ENCODE measurements at regions not wholly inside any gene's neighbourhood (a gene's known extent, or its start where the extent isn't known, plus 50 kb on each side); places are given as distances from the start of the nearest gene placed in this dataset.
"Not testable (repeated sequence)": the region's sequence is repeated elsewhere in the genome, so short reads cannot be mapped to it uniquely, and the experiment has no call there.

DNA sequence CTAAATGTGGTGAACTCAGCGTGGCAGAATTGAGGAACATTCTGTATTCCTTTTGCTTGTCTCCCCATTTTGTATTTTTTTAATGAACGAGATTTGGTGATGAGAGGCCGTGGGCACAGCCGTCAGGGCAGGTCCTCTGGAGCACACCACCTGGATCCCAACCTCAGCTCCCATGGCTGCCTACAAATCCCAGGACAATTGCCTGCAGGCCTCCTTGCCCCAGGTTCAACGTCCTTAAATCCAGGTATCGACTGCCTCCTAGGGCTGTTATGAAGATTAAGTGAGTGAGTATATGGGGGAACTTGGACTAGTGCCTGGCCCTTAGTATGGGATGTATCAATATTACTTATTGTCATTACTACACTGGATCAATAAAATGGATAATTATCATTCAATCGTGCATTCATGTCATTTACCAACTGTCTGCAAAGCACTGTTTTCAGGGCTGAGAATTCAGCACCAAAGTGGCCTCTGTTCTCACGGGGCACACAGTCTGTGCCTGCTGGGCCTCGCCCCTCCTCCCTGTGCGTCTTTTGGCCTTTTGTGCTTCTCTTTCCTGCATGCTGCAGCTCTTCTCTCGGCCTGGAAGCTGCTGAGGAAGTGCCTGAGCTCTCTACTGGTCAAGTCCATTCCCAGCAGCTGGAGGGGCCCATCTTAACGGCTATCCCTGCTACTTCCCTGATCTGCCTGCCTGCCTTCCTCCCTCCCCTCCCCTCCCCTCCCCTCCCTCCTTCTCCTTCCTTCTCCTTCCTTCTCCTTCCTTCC, 1343.7 kb downstream of the BRD1 start:
- Mint-ChIP-seq H3K36me3 (ENCODE audit: low read depth) (no peaks in the 10 kb centered on the region), H3K27me3 (ENCODE audit: low read depth) (peaks cover 33% of the 10 kb centered on the region), H3K9me3 (no peaks in the 10 kb centered on the region), H3K27ac (no peak overlapping the region), H3K4me3 (no peak overlapping the region), H3K4me1 (ENCODE audit: low read depth) (no peaks in the 10 kb centered on the region)
- intact Hi-C loops (cut with micrococcal nuclease) = no loop called here
- DNase-seq = no peak
- CTCF ChIA-PET = no interaction called here

DNA sequence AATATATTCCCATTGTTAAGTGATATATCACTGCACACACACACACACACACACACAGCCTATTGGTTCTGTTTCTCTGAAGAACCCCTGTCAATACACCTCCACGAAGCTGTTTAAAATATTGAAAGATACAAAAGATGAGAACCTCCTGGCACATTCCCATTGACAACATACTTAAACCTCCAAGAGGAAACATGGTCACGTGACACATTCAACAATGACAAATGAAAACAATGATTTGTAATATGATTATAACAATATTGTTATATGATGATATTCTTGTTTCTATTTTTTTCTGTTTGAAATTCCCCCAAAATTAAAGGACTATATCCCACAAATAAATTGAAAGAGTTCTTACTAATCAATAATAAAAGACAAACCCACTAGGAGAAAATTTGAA, 1344.9 kb downstream of the BRD1 start:
- no peak overlapping the region for H3K27ac Mint-ChIP-seq
- CTCF ChIA-PET = no interaction called here
- H3K4me1 Mint-ChIP-seq (ENCODE audit: low read depth) = no peaks in the 10 kb centered on the region
- no peak overlapping the region for H3K4me3 Mint-ChIP-seq
- no peaks in the 10 kb centered on the region for H3K9me3 Mint-ChIP-seq
- H3K36me3 Mint-ChIP-seq (ENCODE audit: low read depth) = no peaks in the 10 kb centered on the region
- peaks cover 22% of the 10 kb centered on the region for H3K27me3 Mint-ChIP-seq (ENCODE audit: low read depth)
- no peak for DNase-seq
- intact Hi-C loops (cut with micrococcal nuclease) = no loop called here

DNA sequence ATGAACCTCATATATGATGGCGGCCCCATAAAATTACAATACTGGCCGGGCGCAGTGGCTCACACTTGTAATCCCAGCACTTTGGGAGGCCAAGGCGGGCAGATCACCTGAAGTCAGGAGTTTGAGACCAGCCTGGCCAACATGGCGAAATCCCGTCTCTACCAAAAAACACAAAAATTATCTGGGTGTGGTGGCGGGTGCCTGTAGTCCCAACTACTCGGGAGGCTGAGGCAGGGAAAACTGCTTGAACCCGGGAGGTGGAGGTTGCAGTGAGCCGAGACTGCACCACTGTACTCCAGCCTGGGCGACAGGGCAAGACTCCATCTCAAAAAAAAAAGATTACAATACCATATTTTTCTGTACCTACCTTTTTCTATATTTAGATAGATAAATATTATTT, 1345.5 kb downstream of the BRD1 start:
- intact Hi-C loops (cut with micrococcal nuclease); H3K4me1 Mint-ChIP-seq (ENCODE audit: low read depth); DNase-seq: not testable (repeated sequence)

DNA sequence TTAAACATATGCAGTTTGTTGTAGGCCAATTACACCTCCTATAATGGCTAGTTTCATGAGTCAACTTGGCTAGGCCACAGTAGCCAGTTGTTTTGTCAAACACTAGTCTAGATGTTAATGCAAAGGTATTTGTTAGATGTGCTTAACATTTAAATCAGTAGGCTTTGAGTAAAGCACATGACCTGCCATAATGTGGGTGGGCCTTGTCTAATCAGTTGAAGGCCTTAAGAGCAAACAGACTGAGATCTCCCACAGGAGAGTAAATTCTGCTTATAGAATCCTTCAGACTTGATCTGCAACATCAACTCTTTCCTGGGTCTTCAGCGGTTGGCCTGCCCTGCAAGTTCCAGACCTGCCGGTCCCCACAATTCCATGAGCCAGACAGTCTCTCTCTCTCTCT, 1345.9 kb downstream of the BRD1 start:
- Mint-ChIP-seq H3K36me3 (ENCODE audit: low read depth) (no peaks in the 10 kb centered on the region), H3K9me3 (no peaks in the 10 kb centered on the region), H3K4me3 (no peak overlapping the region), H3K4me1 (ENCODE audit: low read depth) (no peaks in the 10 kb centered on the region), H3K27ac (no peak overlapping the region), H3K27me3 (ENCODE audit: low read depth) (peaks cover 14% of the 10 kb centered on the region)
- intact Hi-C loops (cut with micrococcal nuclease) = no loop called here
- DNase-seq = no peak
- CTCF ChIA-PET = no interaction called here

More for the DNA sequence above, 1345.5 kb downstream of the BRD1 start:
- H3K36me3 Mint-ChIP-seq (ENCODE audit: low read depth); H3K27ac Mint-ChIP-seq; CTCF ChIA-PET; H3K4me3 Mint-ChIP-seq; H3K9me3 Mint-ChIP-seq: not testable (repeated sequence)
- peaks cover 18% of the 10 kb centered on the region for H3K27me3 Mint-ChIP-seq (ENCODE audit: low read depth)

GRCh38 chr22:48478529-48479265, 1349.0 kb downstream of the BRD1 start:
- H3K27me3 Mint-ChIP-seq (ENCODE audit: low read depth) = peaks cover 5% of the 10 kb centered on the region
- H3K4me3 Mint-ChIP-seq = no peak overlapping the region
- H3K4me1 Mint-ChIP-seq (ENCODE audit: low read depth) = no peaks in the 10 kb centered on the region
- no peaks in the 10 kb centered on the region for H3K36me3 Mint-ChIP-seq (ENCODE audit: low read depth)
- H3K27ac Mint-ChIP-seq = no peak overlapping the region
- no peak for DNase-seq
- intact Hi-C loops (cut with micrococcal nuclease) = no loop called here
- CTCF ChIA-PET = no interaction called here
- H3K9me3 Mint-ChIP-seq = no peaks in the 10 kb centered on the region

DNA sequence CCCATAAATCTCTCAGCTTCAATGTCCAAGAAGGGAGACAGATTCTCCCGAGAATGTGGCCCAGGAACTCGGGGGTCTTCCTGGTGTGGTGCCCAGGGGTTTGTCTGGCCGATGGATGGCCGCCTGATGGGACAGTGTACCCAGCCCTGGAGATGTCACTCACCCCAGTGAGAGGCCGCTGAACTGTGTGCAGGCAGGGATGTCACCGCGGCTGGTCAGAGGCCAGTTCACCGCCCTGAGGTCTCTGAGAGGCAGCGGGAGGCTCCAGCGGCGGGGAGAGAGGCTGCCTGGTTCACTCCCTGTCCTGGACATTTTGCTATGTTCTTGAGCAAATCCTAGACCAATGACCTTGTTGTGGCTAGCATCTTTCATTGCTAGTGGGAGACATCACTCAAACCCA, 1349.5 kb downstream of the BRD1 start:
- no peak overlapping the region for H3K4me3 Mint-ChIP-seq
- intact Hi-C loops (cut with micrococcal nuclease) = no loop called here
- no peak for DNase-seq
- H3K4me1 Mint-ChIP-seq (ENCODE audit: low read depth) = no peaks in the 10 kb centered on the region
- CTCF ChIA-PET = no interaction called here
- peaks cover 8% of the 10 kb centered on the region for H3K27me3 Mint-ChIP-seq (ENCODE audit: low read depth)
- H3K36me3 Mint-ChIP-seq (ENCODE audit: low read depth) = no peaks in the 10 kb centered on the region
- no peak overlapping the region for H3K27ac Mint-ChIP-seq
- no peaks in the 10 kb centered on the region for H3K9me3 Mint-ChIP-seq

- Mint-ChIP-seq H3K36me3 (ENCODE audit: low read depth) (no peaks in the 10 kb centered on the region), H3K4me1 (ENCODE audit: low read depth) (no peaks in the 10 kb centered on the region), H3K27me3 (ENCODE audit: low read depth) (peaks cover 11% of the 10 kb centered on the region), H3K9me3 (no peaks in the 10 kb centered on the region), H3K27ac (no peak overlapping the region), H3K4me3 (no peak overlapping the region)
- intact Hi-C loops (cut with micrococcal nuclease) = no loop called here
- no peak for DNase-seq
- CTCF ChIA-PET = no interaction called here
Observed at GRCh38 chr22:48477031-48477721, 1350.5 kb downstream of the BRD1 start.

DNA sequence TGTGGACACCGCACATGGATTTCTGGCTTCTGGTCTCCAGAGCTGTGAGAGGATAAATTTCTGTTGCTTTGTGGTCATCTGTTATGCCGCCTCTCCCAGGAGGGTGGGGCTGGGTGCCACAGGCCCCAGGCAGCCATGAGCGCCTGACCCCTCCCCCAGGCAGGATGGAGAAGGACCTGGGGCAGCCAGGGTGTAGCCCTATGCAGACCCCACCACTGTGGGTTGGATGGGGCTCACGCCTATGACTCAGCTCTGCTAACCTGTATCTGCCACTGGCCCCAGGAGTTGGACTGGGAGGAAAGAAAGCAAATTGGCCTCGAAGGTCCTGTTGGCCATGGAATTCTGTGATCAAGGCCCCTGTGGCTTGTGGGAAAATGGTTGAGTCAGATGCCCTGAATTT, 1351.1 kb downstream of the BRD1 start:
- Mint-ChIP-seq H3K4me1 (ENCODE audit: low read depth) (no peaks in the 10 kb centered on the region), H3K27me3 (ENCODE audit: low read depth) (peaks cover 11% of the 10 kb centered on the region), H3K27ac (no peak overlapping the region), H3K9me3 (no peaks in the 10 kb centered on the region), H3K4me3 (no peak overlapping the region), H3K36me3 (ENCODE audit: low read depth) (no peaks in the 10 kb centered on the region)
- intact Hi-C loops (cut with micrococcal nuclease) = no loop called here
- CTCF ChIA-PET = no interaction called here
- DNase-seq = no peak

- CTCF ChIA-PET = no interaction called here
- Mint-ChIP-seq H3K27me3 (ENCODE audit: low read depth) (peaks cover 15% of the 10 kb centered on the region), H3K4me1 (ENCODE audit: low read depth) (no peaks in the 10 kb centered on the region), H3K36me3 (ENCODE audit: low read depth) (no peaks in the 10 kb centered on the region), H3K9me3 (no peaks in the 10 kb centered on the region), H3K4me3 (no peak overlapping the region), H3K27ac (no peak overlapping the region)
- no peak for DNase-seq
- intact Hi-C loops (cut with micrococcal nuclease) = no loop called here
Observed at GRCh38 chr22:48475661-48476345, 1351.9 kb downstream of the BRD1 start.

DNA sequence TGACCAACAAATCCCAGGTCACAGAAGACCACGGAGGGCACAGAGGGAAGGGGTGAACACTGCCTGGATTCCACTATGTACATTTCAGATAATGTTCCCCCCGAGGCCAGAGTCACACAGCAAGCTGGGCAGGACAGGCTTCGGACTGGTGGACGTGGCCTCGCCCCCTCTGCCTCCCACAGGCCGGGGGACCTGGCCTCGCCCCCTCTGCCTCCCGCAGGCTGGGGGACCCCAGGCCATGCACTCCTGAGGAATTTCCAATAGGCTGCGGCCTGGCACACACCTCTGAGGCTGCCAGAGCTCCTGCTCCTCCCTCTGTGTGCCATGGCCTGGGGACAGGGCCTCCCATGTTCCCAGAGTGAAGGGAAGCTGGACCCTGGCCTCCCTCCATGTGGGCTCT, 1352.8 kb downstream of the BRD1 start:
- no peak for DNase-seq
- CTCF ChIA-PET = no interaction called here
- intact Hi-C loops (cut with micrococcal nuclease) = no loop called here
- Mint-ChIP-seq H3K4me1 (ENCODE audit: low read depth) (no peaks in the 10 kb centered on the region), H3K27me3 (ENCODE audit: low read depth) (peaks cover 15% of the 10 kb centered on the region), H3K36me3 (ENCODE audit: low read depth) (no peaks in the 10 kb centered on the region), H3K9me3 (no peaks in the 10 kb centered on the region), H3K4me3 (no peak overlapping the region), H3K27ac (no peak overlapping the region)

DNA sequence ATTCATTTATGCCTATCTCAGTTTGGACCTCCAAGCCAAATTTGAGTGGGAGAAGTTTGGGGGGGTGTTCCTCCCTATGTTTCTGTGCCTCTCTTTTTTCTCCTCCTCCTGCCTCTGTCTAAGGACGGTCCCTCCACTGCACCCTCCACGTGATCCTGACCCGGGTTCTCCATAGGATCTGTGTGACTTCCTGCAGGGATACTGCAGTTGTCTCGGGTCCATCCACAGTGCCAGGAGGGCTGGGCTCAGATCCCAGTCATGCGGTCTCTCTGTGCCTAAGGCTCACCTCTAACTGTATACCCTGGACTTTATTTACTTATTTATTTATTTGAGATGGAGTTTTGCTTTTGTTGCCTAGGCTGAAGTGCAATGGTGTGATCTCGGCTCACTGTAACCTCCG, 1354.5 kb downstream of the BRD1 start:
- H3K27ac Mint-ChIP-seq = no peak overlapping the region
- peaks cover 15% of the 10 kb centered on the region for H3K27me3 Mint-ChIP-seq (ENCODE audit: low read depth)
- DNase-seq = no peak
- H3K4me1 Mint-ChIP-seq (ENCODE audit: low read depth) = no peaks in the 10 kb centered on the region
- H3K4me3 Mint-ChIP-seq = no peak overlapping the region
- no peaks in the 10 kb centered on the region for H3K36me3 Mint-ChIP-seq (ENCODE audit: low read depth)
- intact Hi-C loops (cut with micrococcal nuclease) = no loop called here
- peaks cover 1% of the 10 kb centered on the region for H3K9me3 Mint-ChIP-seq
- CTCF ChIA-PET = no interaction called here

DNA sequence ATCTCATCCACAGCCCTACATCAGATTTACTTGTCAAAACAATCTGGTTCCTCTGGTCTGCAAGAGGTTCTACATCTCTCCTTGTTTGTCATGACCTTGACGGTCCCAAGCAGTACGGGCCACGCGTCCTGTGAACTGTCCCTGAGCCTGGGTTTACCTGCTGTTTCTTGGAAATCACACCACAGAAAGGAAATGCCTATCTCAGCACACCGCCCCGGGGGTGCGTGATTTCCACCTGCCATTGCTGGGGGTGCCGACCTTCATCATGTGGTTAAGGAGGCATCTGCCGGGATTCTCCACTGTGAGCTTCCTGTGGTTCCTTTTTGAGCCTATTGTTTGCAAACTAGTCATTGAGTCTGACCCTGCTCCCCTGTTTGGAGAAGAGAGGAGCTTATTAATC, 1363.4 kb downstream of the BRD1 start:
- Mint-ChIP-seq H3K4me1 (ENCODE audit: low read depth) (no peaks in the 10 kb centered on the region), H3K4me3 (no peak overlapping the region), H3K36me3 (ENCODE audit: low read depth) (no peaks in the 10 kb centered on the region), H3K27me3 (ENCODE audit: low read depth) (peaks cover 9% of the 10 kb centered on the region), H3K27ac (no peak overlapping the region), H3K9me3 (peaks cover 1% of the 10 kb centered on the region)
- intact Hi-C loops (cut with micrococcal nuclease) = no loop called here
- CTCF ChIA-PET = no interaction called here
- DNase-seq = no peak

Measured in activated naive CD4-positive, alpha-beta T cell treated with anti-CD3 and anti-CD28 coated beads for 36 hours (primary cell).